NCI-H2171 (cell line): ENCODE measurements at regions not wholly inside any gene's neighbourhood (a gene's known extent, or its start where the extent isn't known, plus 50 kb on each side); places are given as distances from the start of the nearest gene placed in this dataset.

Experiments
- DNase-seq: peaks from one replicate; lab custom pipeline; 2025; lab: John Stamatoyannopoulos, UW

DNA sequence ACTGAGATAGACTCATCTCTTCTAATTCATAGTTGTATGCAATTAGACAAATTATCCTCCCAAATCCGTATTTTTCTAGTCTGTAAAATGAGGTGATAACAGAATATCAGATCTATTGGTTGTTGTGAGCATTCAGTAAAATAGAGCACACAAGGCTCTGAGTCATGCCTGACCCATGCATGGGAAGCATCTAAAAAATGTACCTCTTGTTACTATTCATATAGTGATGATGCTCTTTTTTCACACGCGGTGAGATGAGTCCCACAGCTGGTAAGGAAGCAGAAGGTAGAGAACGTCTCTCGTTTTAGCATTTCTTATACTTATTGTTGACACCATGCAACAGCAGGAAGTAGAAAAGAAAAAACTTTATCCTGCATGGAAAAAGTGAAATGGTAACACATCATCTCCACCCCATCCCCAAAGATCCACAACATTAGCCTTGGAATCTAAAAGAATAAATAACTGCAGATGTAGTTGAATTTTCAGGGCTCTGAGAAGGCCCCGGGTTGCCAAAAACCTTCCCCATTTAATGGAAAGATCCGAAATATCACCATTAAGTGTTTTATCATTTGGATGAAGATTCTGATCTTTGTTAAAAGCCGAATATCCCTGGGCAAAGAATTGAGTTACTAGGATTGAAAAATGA, 215.6 kb downstream of the TMEM114 start:
- no peak for DNase-seq

GRCh38 chr16:8373676-8374431, 216.5 kb downstream of the TMEM114 start:
- no peak for DNase-seq

DNA sequence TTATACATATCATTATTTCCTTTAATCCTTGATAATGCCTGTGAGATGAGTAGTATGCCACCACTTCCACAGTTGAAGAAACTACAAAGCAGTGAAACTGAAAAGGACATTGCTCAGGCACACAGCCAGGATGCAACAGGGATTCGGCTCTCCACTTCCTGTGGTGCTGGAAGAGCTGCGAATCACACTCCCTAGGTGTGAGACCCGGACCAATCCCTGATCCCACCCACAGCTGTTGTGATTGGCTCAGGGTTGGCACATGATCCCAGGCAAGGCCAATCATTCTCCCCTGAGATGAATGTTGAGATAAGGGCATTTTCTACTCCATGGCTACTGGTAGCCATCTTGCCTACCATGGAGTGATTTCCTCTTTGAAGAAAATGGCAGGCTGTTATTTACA, 218.2 kb downstream of the TMEM114 start:
- DNase-seq: no peak

GRCh38 chr16:8370374-8371270, 219.7 kb downstream of the TMEM114 start:
- DNase-seq: no peak

DNA sequence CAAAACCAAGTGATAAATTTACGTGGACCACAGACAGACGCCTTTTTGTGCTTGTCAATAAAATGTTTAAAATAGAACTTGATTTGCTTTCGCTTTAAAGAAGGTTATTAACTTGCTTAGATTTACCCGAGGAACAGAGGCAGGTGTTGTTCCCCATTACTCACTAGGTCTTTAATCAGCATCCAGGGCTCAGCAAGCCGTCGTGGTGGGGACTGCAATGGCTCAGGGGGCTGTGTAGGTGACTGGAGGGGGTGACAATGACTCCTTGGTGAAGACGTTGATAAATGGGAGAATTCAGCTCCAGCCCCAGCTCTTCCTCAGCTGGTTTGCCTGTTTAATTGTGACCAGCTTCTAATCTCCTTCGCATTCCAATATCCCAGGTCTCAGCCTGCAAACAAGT, 231.4 kb downstream of the TMEM114 start:
- no peak for DNase-seq

- DNase-seq: no peak
Observed at GRCh38 chr16:8355675-8356074, 234.6 kb downstream of the TMEM114 start.

- no peak for DNase-seq
Observed at GRCh38 chr16:8346294-8346693, 244.0 kb downstream of the TMEM114 start.

GRCh38 chr16:8342276-8342675, 248.0 kb downstream of the TMEM114 start:
- DNase-seq: no peak

DNA sequence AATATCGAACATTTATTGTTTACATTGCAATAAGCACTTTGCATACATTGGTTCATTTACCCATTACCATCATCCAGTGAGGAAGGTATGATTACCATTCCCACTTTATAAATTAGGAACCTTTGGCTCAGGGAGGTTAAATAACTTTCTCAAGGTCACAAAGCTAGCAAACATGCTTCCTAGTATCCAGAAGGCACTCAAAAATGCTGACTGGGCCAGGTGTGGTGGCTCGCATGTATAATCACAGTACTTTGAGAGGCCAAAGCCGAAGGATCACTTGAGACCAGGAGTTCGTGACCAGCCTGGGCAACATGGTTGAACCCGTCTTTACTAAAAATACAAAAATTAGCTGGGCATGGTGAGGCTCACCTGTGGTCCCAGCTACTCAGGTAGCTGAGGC, 259.6 kb downstream of the TMEM114 start:
- no peak for DNase-seq

DNA sequence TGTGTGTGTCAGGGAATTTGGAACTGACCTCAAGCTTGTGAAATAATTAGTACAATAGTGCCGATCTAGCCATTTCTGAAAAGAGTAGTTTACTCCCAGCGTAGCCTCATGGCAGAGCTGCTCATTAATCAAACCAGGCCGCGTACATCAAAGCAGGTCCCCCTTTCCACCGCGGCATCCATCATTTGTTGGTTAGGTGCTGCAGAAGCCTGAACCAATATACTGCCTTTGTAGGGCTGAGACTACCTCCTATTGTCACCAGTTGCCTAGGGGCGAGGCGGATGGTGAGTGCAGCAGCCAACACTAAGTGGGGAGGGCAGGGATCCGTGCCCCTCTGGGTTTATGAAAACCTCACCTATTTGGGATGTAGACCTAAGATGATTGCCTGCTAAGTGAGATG, 264.1 kb downstream of the TMEM114 start:
- DNase-seq: no peak

- no peak for DNase-seq
Observed at GRCh38 chr16:8323153-8323552, 267.2 kb downstream of the TMEM114 start.

DNA sequence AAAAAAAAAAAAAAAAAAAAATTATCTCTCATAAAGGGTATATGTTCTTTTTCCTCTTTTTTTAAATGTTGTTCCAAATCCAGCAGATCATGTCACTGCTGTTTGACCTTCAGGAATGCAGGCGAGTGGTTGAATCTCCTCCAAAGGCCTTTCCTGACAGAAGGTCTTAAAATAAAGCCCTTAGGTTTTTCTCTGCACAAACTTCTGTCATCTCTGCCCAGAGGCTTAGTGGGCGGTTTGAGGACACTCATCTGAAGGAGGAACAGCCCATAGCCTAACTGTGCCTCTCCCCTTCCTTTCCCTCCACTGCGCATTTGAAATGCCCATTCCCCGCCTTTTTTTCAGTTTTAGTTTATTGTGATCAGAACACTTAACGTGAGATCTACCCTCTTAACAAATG, 270.2 kb downstream of the TMEM114 start:
- DNase-seq: no peak

DNA sequence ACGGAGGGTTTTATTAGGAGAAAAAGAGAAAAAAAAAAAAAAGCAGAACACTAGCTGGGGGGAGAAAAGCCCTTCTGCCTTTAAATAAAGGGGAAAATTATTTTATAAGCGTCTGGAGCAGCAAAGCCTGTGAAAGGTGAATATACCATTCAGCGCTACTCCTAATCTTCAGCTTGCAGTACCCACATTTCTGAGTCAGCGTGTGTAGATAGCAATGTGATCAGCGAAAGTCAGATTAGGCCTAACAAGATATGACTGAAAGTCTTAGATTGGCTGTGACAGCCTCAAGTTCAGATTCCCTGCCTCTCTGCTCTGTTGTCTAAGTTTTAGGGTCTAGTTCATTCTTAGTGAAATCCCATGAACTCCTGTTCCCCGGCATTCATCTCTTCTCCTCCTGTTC, 279.5 kb downstream of the TMEM114 start:
- DNase-seq: no peak

DNA sequence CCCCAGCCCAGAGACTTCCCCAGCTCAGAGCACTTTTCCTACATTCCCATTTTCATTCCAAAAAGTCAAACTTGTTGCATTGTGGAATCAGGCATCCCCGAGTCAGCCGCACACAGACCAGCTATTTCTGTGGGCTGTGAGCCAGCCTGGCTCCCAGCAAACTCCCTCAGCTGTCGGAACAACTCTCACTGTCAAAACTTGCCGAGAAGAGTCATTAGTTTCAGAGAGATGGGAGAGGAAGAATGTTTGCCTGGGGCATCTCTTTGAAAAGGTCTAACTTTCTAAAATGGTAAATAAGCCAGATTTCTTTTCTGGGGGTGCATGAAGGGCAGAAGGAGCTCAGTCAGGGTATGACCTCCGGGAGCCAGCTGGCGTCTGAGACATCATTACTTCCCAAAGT, 280.0 kb downstream of the TMEM114 start:
- no peak for DNase-seq

DNA sequence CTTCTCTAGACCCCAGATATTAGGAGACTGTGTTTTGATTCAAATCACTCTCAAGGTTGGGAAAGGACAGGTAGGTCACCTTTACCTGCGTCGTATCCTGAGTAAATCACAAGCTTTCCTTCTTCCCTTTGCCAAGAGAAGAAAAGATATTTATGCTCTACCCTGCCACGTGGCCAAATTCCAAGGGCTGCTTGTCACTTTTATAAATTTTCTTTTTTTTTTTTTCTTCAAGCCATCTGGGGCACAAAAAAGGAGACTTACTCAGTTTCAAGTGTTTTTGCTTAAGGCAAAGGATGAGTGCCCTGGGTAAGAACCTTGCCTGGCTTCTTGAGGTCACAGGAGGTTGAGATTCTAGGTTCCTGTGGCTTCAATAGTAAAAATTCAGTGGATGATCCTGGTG, 285.1 kb downstream of the TMEM114 start:
- DNase-seq: no peak

DNA sequence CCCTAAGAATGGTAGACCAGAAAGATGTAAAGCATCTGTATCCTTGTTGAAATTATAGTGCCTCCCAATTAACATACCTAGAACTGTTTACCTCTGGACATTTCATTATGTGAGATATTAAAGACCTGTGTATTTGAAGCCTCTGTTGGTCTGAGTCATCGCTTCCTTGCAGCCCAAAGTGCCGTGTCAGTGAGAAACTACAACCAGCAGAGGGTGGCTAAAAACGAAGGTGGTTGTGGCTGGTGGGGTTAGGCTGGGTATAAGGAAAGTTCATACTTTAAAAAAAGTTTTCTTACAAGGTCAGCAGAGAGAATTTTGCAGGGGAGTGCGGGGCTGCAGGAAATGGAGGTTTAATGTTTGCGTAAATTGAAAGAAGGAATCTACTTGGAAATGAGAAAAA, 290.7 kb downstream of the TMEM114 start:
- DNase-seq: no peak

DNA sequence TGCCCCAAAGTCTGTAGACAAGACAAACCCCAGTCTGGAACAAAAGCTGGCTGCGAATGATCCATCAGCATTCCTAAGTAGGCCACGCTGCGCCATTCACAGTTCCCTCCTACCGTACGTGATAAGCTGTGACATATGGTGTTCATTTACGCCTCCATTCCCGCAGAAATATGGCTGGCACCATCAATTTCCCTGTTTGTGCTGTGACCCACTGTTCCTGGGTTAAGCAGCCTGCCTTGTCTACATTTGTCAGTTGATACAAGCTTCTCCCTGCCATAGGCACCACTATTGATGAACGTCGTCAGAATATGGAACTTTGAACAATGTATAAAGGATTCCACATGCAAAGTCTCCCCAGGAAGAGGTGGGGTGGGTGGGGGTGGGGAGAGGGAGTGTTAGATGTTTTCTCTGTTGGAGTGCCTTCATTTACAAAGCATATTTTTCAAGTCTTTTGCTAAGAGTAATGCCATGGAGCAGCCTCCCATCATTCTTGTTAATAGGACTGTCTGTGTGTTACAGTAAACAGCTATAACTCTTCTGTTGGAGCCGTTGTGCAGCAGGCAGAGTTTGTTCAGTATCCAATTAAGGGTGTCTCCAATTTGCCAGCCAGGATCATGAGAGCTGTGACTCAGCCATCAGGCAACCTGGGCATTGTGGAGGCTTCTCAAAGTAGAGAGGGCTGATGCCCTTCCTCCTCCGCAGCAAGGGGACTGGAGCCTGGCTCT, 294.6 kb downstream of the TMEM114 start:
- no peak for DNase-seq

GRCh38 chr16:8293413-8293812, 296.9 kb downstream of the TMEM114 start:
- DNase-seq: no peak

DNA sequence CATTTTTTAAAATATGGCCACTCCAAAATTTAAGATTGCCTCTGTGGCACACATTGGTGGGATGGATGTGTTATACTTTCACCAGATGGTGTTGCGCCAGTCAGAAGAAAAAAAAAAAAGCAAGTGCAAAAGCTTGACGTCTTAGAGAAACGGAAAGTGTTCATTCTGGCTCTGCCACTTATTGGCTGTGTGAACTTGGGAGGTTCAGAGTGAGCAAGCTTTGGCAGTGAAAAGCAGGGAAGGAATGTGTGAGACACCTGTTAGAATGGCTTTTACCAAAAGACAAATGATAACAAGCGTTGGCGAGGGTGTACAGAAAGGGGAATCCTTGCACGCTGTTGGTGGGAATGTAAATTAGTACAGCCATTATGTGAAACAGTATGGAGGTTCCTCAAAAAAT, 298.0 kb downstream of the TMEM114 start:
- no peak for DNase-seq

DNA sequence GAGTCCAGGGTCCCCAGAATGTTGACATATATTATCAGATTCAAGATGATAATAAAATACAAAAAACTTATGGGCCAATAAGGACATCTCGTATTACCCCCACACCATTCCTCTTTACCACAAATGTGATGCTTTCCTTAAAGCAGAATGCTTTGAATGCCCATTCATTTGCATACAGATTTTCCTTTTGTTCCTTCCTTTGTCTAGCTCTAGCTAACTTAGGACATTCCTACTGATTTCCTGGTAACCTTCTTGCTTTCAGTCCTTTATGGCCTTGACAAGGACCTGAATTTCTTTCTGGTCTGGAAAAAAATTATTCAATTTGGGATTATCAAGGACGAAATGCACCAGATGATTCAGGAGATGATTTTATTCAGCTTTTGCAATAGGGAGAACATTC, 304.0 kb downstream of the TMEM114 start:
- no peak for DNase-seq

DNA sequence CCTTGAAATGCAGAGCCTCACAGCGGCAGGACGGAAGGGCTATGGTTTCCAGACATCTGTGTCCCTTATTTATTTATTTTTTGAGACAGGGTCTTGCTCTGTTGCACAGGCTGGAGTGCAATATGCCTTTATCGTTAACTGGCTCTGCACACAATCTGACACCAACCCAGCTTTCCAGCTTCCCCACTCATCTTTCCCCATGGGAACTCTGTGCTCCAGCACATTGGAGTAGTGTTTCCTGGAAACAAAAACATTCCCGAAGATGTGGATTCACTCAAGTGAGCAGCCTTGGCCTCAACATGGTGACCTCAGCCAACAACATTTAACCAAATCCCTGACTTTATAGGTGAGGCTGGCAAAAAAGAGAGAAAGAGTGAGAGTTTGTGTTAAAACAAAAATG, 307.1 kb downstream of the TMEM114 start:
- no peak for DNase-seq

DNA sequence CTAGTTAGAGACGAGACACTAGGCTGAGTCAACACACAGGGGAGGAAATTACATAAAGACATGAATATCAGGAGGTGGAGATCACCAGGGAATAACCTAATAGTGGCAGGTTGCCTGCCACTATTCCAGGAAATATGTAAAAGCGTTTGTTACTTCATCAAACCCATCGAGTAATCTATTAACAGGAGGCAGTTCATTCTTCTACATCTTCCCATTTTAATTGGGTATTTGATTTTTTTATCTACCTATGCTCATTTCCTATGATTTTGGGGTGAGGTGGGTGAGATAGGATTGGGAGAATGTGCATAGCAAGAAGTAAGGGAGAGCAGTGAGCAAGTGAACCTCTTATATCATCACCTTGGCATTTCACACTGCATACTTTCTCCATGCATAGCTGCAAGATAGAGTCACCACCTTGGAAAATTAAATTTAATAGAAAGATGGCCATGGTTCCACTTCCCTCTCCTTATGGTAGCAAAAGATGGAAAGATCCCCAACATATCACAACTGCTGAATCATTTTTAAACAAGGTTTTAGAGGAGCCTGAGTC, 312.2 kb downstream of the TMEM114 start:
- DNase-seq: no peak
